CD1c-positive myeloid dendritic cell (primary cell): ENCODE measurements at regions not wholly inside any gene's neighbourhood (a gene's known extent, or its start where the extent isn't known, plus 50 kb on each side); places are given as distances from the start of the nearest gene placed in this dataset.

Experiments
- DNase-seq: peaks from one replicate; pipeline ENCODE4 v3.0.0-alpha.2; 2016; ENCODE audit errors: extremely low spot score

DNA sequence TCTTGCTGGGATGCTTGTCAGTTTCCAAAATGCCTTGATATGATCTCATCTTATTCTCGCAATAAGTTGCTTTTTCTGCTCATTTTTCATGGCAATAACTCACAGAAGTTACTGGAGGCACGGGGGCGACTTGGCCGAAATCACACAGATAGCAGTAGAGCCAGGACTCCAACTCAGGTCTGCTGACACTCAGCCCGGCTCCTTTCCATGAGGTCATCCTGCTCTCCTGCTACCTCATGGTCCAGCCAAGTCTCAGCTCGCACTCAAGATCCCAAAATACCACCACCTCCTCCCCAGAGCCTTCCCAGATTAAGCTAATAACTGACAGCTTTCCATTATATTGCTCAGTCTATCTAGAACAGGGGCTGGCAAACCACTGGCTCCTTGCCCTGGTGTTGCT is 269.5 kb downstream of the MAP2K4 start:
- DNase-seq: no peak

DNA sequence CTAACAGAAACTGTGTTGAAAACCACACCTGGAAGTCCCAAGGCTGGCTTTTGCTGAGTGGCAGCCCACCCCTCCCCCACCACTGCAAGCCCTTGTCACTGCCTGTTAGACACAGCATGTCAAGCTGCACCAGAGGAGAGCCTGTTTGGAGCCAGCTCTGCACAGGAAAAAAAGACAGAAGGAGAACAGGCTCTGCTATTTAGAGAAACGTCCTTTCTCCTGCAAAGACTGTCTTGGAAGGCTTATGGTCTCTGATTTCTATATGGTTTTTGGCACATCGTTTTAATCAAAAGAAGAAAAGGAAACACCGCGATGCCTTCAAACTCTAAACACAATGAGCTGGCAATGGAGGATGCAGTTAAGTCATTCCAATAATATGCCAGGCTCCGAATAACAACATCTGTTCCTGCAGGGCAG is 275.5 kb downstream of the MAP2K4 start:
- DNase-seq: no peak

DNA sequence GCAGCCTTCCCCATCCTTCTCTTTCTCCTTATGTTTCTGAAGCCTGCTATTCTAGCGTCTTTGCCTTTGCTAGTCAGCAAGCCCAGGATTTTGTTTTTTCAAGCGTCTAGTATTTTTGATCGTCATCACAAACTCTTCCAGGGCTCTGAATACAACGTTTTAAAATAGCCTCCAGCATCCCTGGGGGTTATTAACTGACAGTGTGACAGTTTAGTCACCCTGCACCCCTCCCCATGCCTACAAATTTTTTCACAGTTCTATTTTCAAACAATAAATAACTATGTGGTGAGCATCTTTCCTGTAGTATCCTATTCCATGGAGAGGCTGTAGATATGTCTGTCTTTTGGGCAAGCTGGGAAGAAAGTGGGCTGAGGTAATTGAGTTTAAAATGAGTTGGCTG is 280.9 kb downstream of the MAP2K4 start:
- no peak for DNase-seq

DNA sequence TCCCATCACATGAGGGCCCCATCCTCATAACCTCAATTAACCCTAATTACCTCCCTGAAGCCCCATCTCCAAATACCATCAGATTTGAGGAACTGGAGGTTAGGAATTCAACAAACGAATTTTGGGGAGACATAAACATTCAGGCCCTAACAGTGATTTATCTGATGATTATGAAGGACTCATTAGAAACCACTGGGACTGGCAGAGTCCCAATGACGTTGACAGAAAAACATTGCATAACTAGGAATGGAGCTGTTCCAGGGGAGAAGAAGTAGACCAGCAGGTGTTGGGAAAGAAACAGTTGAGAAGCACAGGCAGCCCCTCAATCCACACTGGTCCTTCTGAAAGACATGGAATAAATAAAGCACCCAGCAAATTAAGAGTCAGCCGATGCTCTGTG is 282.0 kb downstream of the MAP2K4 start:
- no peak for DNase-seq

DNA sequence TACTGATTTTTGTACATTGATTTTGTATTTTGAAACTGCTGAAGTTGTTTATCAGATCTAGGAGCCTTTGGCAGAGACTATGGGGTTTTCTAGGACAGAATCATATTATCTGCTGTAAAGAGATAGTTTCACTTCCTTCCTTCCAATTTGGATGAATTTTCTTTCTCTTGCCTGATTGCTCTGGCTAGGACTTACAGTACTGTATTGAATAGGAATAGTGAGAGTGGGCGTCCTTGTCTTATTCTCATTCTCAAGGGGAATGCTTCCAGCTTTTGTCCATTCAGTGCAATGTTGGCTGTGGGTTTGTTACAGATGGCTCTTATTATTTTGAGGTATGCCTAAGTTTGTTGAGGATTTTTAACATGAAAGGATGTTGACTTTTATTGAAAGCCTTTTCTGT is 290.1 kb downstream of the MAP2K4 start:
- no peak for DNase-seq

DNA sequence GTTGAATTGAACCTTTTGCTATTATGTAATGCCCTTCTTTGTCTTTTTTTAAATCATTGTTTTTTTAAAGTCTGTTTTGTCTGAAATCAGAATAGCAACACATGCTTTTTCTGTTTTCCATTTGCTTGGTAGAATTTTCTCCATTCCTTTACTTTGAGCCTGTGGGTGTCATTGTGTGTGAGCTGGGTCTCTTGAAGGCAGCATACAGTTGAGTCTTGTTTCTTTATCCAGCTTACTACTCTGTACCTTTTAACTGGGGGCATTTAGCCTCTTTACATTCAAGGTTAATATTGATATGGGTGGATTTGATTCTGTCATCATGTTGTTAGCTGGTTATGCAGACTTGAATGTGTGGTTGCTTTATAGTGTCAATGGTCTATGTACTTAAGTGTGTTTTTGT is 292.0 kb downstream of the MAP2K4 start:
- DNase-seq: no peak

DNA sequence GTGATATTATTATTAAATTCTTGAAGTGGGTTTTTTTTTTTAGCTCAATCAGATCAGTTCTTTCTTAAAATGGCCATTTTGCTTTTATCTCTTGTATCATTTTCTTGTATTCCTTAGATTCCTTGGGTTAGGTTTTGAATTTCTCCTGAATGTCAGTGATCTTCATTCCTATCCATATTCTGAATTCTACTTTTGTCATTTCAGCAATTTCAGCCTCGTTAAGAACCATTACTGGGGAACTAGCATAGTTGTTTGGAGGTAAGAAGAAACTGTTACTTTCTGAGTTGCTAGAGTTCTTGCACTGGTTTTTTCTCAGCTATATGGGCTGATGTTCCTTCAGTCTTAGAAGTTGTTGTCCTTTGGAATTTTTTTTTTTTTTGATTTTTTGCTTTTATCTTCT is 293.1 kb downstream of the MAP2K4 start:
- DNase-seq: no peak

DNA sequence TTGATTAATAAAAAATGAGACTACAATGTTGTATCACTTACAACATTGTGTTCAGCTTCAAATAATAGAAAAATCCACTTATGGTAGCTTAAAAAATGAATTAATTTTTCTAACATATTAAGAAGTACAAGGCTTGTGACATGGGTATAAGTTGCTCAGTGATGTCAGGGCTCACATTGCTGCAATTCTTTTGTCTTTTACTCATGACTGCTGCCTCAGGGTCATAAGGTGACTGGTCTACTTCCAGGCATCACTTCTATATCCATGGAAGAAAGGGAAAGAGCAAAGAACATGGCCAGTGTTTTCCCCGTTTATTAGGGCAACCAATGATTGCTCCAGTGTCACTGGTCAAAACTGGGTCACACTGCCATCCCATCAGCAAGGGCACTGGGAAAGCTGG is 295.3 kb downstream of the MAP2K4 start:
- DNase-seq: no peak

DNA sequence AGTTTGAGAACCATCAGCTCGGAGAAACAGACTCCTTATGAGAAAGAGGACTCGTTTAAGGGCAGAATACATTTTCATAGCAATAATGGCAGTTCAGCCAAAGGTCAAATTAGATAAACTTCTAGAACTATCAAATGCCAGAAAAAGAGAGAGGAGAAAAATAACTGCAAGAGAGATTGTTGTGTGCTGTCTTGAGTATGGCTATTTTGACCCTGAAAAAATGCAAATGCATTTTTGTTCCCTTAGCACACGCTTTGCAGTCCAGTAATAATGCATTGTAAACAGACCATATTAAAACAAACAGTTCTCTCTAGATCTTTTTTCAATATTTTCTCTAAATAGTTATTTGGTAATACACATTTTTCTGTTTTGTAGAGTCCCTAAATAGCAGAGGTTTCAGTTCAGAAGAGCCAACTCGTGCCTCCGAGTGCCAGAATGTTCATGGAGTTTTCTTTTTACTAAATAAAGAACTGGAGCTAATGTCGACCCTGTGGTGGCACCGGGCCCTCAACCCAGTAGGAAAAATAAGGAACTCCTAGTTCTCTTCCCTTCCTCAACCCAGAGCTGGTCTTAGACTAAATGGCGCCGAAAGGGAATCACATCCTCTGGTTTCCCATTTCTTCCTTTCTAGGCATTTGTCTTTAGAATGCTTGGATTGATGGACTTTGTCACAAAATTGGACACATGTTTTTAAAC is 298.0 kb downstream of the MAP2K4 start:
- DNase-seq: no peak

DNA sequence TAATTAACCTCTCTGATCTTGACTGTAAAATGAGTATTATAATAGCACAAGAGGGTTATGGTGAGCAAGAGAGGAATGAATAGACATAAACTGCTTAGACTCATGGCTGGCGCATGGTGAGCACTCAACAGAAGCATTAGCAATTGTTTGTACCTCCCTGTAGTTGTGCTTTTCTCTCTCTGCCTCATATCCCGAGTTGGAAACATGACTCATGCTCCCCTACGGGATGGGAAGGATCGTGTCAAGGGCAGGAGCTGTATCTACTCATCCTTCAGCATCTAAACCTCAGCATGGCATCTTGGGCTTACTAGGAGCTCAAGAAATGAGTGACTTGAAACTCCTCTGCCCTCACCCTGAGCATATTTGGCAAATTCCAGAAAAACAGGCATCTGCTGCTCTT is 299.6 kb downstream of the MAP2K4 start:
- no peak for DNase-seq

DNA sequence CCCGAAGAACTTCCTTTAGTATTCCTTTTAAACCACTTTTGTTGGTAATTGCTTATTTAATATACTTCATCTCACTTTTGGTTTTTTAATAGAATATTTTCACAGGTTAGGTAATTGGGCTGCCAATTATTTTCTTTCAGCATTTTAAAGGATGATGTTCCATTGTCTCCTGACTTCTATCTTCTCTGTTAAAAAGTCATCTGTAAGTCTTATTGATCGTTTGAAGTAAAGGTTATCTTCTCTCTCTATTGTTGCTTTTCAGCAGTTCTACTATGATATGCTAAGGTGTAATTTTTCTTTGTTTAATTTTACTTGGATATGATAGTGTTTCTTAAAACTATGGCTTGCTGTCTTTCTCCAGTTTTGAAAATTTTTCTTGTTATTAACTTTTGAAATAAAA is 307.5 kb downstream of the MAP2K4 start:
- no peak for DNase-seq

DNA sequence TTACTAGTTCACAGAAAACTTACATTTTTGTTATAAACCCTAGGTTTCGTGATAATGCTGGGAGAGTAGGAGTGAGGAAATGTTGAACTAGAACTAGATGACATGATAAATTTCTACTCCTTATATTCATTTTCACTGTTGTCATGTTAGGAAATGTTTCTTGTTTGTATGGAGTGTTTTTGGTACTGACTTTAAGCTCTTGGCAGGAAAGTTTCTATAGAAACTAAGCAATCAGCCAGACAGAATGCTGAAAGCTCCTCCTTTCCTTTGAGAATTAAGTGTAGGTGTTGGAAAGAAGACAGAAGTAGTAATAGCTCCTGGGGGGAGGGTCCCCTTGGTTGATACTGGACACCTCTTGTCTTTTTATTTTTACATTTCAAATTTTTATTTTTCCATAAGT is 309.8 kb downstream of the MAP2K4 start:
- DNase-seq: no peak

DNA sequence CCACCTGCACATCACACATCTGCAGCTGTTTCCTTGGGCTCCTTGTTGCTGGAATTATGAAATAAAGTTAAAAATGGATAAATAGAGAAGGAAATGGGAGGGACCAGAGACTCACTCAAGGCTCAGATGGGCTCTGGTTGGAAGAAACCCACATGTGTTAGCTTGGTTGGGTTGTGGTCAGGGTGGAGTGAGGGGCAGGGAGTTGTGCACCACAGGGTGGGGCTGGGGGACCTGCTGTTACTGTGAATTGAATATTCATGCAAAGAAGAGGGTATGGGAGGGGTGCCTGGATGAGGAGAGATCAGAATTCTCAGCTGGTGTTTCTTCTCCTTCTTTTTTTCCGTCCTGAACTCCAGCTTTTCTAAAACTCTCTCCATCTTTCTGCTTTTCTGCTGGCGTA is 320.7 kb downstream of the MAP2K4 start:
- no peak for DNase-seq

DNA sequence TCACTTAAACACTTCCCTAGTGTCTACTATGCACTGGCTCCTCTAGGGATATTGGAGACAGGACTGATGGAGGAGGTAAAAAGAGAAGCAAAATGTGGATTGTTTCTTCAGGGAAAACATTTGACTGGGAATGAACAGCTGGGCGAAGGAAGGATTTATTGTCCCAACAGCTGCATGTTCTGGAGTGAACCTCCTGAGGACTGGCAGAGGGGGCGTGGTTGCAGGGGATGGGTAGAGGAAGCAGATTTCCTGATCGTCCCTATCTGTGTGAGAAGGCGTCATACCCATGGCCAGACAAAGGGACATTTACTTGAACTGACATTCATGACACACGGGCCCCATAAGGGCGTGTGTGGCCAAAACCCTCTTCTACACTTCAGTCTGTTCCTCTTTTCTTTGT is 321.5 kb downstream of the MAP2K4 start:
- no peak for DNase-seq

DNA sequence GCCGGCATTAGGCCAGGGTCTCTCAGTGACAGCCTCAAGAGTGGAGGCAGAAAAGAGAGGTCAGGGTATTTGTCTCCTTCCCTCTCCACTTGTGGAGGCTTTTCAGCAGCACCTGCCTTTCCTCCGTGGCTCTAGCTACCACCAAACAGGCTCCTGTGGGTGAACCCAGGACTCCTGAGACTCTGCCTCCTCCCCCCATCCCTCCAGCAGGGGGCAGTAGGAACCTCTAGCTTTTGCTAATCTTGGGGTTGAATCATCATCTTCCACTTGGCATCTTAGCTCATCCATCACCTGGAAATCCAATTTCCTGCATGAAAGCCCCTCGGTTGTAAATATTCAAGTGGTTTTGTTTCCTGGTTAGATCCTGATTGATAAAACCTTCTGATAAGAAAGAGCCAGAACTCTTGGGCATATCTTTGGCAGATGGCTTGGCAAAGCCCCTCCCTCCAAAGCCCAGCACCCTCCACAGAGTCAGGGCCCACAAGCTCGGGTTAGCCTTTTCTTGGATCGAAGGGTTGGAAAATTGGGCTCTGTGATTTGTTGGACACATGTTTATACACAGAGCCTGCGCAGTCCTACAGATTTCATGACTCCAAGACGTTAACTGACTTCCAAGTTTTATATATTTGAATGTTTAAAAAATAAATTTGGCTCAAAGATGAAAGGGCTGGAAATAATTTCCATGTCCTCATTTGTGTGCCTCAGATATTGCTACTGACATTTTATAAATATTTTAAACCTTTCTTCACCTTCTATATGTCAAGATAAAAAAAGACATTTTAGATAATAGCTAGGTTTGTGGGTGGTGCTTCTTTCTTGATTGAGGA is 322.1 kb downstream of the MAP2K4 start:
- DNase-seq: no peak

DNA sequence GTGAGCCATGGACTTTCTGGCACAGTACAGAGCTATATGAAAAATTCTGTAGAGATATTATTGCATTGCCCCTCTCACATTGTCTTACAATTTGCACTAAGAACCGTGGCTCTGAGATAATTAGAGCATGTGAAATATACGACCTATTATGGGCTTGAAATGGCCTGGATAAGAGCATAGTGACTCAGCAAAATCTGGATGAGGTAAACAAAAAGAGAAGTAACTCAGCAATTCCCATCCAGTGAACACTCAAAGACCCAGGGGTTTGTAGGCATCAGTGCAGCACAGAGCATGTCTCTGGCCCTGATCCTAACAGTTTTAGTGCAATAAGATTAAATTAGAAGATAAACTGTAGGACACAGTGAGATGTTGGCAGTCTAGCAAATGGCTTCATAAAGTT is 317.2 kb upstream of the MYOCD start:
- no peak for DNase-seq

DNA sequence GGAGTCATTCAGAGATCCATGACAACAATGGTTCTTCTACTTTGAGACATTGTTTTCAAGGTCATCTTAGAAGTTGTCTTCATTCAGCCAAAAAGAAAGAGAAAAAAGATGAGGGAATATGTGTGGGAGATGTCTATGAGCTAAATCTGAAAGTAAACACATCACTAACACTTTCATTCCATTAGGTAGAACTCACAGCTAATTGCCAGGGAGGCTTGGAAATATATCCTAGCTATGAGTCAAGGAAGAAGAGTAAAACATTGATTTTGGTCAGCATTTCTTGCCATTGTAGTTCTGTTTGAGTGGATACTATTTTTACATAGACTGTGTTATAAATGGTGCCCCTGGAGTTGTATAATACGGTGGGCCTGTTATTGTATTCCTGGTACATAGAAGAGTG is 316.4 kb upstream of the MYOCD start:
- DNase-seq: no peak

DNA sequence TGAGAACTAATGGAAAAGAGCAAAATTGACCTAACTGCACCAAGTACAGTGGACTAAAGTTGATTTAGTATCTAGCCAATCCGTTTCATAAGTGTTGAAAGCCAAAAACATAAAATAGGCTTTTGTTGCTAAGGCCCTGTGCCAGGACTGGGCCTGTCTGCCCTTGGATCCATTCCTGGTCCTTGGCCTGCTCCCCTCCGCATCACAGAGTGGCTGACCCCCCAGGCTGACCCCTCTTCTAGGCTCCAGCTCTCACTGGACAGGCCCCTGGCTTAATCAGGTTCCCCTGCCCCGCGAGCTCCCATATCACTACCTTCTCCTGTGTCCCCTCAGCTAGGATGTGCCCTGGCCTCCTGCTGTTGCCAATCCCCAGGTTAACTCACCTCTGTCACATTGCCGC is 313.6 kb upstream of the MYOCD start:
- DNase-seq: no peak

DNA sequence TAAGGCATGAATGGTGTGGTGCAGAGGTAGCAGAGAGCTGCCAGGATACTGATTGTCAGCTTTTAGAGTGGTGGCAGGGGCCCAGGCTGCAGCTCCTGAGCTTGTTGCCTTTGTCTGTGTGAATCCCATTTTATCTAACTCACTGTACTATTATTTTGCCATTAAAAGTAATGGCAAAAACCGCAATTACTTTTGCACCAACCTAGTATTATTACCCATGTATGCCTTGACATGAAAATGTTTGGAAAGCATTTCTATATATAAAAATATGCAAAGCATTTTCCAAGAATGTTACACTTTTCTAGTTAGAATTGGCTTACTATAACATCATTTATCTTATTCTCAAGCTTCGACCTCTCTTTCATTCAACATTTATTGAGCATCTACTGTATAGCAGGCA is 308.1 kb upstream of the MYOCD start:
- DNase-seq: no peak

DNA sequence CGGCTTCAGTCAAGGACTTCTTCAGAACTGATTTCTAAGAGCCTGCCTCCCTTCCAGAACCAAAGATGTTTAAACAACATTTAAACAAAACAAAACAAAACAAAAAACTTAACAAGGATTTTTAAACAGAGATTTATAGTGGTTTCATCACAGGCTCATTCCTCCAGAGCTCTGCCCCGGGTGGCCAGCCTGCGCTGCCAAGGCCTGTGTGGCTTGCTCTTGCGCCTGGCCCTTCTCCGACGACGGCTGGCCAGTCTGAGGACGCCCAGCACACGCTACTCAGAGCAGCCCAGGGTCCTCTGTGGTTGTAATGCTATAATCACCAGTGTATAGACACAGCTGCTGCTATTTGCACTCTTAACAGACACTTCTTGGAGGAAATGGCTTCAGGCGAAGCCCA is 307.2 kb upstream of the MYOCD start:
- DNase-seq: no peak

DNA sequence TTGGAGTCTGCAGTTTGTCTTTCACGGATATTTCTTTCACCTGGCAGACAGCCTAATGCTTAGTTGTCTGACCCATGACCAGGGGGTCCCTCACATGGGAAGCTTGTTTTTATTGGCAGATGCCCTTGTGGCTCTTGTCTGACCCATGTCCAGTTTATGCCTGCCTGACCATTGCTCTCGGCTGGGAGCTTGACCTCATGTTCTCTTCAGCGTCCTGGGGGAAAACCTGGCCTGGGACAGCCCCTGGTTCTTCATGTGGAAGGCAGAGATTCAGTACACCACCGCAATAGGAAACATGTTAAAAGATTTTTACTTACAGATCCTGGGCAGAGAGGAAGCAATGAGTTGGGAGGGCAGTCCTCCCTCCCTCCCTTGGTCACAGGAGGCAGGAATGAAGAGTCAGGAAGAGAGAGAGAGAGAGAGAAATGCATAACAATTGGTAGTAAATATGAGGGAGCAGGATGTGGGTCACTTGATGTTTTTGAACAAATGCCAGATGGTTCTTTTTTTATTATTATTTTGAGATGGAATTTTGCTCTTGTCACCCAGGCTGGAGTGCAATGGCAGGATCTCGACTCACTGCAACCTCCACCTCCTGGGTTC is 302.7 kb upstream of the MYOCD start:
- no peak for DNase-seq

DNA sequence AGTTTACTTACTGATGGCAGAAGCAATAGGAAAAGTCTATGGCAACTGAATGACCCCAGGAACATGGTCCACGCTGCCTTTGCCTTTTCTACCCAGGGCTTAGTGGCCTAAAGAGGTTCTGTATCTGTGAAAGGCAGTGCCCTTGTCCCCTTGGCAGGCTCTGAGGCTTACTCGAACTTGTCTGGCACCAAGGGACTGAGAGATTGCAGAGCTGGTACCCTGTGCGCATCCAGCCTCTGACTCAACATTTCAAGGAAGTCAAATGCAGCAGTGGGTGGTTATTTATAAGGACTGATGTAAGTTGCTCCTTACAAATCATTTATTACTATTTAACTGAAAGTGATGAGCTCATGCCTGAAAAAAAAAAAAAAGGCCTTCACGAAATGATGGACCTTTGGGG is 299.9 kb upstream of the MYOCD start:
- DNase-seq: no peak

DNA sequence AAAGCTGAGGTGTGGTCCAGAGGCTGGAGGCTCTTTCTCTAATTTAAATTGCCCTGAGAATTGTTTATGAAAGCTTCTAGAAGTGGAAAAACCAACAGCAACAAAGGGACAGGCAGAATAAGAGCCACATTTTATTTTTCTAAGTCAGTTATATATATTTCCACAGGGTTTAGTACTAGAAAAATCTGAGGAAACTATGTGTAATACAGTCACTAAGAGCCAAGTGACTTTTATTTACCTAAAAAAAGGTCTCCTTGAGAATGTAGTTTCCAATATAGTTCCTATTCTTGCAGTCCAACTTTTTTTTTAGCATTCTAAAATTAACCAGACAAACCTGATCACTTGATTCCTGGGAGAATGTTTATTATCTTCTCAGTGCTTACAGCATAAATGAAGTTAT is 296.6 kb upstream of the MYOCD start:
- no peak for DNase-seq
